ENCODE measurements at regions not wholly inside any gene's neighbourhood (a gene's known extent, or its start where the extent isn't known, plus 50 kb on each side); places are given as distances from the start of the nearest gene placed in this dataset.

DNA sequence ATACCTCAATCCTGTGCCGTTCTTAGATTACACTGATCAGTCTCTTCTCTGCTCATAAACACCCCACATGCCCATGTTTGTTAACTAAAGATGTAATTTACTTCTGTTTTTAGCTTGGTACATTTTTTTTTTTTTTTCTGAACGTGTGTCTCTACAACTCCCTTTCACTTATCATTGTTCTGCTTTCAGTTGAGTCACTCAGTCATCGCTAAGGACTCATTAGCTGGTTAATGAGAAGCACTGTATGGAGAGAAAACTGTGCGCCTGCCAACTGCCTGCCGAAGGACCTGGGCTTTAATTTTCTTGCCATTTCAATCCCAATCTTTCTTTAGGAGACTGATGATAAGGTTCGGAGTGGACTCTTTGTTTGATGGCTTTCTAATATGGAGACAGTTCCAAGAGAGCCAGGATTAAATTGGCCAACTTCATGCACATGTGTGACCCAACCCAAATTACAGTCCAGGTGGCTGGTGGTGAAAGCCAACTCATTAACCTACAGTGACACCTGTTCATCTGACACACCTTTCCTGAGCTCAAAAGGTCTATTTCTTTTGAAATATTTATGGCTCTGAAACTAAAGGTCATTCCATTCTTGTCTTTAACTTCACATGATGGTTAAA, 334.1 kb downstream of the BCKDHB start:
- Mint-ChIP-seq H3K4me3 (peak overlapping the region; percentile 42), H3K9me3 (no peaks in the 10 kb centered on the region), H3K27ac (peak overlapping the region; percentile 97), H3K4me1 (ENCODE audit: unreplicated experiment) (peaks cover 9% of the 10 kb centered on the region), H3K36me3 (peaks cover 4% of the 10 kb centered on the region), H3K27me3 (no peaks in the 10 kb centered on the region)
- no peak for TF ChIP-seq CTCF (conservative IDR thresholded peaks at IDR 0.05)
- no peak for DNase-seq (ENCODE audit: extremely low spot score, unreplicated experiment)

GRCh38 chr6:80439721-80440470, 333.4 kb downstream of the BCKDHB start:
- H3K36me3 Mint-ChIP-seq: peaks cover 4% of the 10 kb centered on the region
- peak overlapping the region; percentile 97 for H3K27ac Mint-ChIP-seq
- H3K4me1 Mint-ChIP-seq (ENCODE audit: unreplicated experiment): peaks cover 9% of the 10 kb centered on the region
- no peak for TF ChIP-seq CTCF (conservative IDR thresholded peaks at IDR 0.05)
- no peaks in the 10 kb centered on the region for H3K27me3 Mint-ChIP-seq
- no peak for DNase-seq (ENCODE audit: extremely low spot score, unreplicated experiment)
- no peaks in the 10 kb centered on the region for H3K9me3 Mint-ChIP-seq
- H3K4me3 Mint-ChIP-seq: peak overlapping the region; percentile 42

- H3K36me3 Mint-ChIP-seq: peaks cover 4% of the 10 kb centered on the region
- peak overlapping the region; percentile 97 for H3K27ac Mint-ChIP-seq
- peak overlapping the region; percentile 33 for H3K4me3 Mint-ChIP-seq
- peaks cover 10% of the 10 kb centered on the region for H3K4me1 Mint-ChIP-seq (ENCODE audit: unreplicated experiment)
- H3K27me3 Mint-ChIP-seq: no peaks in the 10 kb centered on the region
- DNase-seq (ENCODE audit: extremely low spot score, unreplicated experiment): no peak
- TF ChIP-seq CTCF (conservative IDR thresholded peaks at IDR 0.05): no peak
- no peaks in the 10 kb centered on the region for H3K9me3 Mint-ChIP-seq
Observed at GRCh38 chr6:80438772-80439171, 332.3 kb downstream of the BCKDHB start.

DNA sequence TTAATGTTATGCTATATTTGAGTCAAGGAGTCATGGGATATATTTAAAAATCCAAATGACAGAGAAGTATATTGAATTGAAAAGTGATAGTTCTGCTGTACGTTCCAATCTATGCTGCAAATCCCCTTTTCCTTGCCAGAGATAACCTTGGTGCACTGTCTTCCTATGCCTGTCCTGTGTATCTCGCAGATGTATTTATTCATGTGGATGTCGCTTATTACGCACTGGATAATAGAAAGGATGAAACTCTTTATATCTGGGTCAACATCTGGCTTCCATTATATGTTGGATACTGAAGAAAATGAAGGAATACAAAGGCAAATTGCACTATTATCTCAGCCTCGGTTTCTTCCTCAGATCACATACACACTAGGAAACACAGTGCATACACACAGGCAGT, 331.3 kb downstream of the BCKDHB start:
- Mint-ChIP-seq H3K27ac (peak overlapping the region; percentile 1), H3K36me3 (peaks cover 4% of the 10 kb centered on the region), H3K27me3 (no peaks in the 10 kb centered on the region), H3K9me3 (no peaks in the 10 kb centered on the region), H3K4me1 (ENCODE audit: unreplicated experiment) (peaks cover 12% of the 10 kb centered on the region), H3K4me3 (no peak overlapping the region)
- DNase-seq (ENCODE audit: extremely low spot score, unreplicated experiment): no peak
- no peak for TF ChIP-seq CTCF (conservative IDR thresholded peaks at IDR 0.05)

DNA sequence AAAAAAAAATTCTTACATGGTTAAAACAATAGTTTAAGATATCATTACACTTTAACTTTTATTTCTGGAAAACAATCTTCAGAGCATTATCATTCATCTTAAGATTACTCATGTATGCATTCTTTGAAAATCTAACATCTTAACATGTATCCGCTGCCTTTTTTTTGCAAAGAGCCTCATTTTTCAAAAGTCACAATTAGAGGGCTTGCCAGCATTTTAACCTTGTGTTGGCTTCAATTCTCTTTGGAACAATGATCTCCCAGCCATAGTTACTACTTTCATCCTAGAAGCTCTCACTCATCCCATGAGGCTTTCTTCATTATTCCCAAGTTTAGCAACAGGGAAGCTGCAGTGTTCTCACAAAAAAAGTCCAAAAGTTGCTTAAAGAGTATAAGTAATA, 330.8 kb downstream of the BCKDHB start:
- TF ChIP-seq CTCF (conservative IDR thresholded peaks at IDR 0.05): no peak
- H3K36me3 Mint-ChIP-seq: peaks cover under 1% of the 10 kb centered on the region
- peaks cover 12% of the 10 kb centered on the region for H3K4me1 Mint-ChIP-seq (ENCODE audit: unreplicated experiment)
- no peak for DNase-seq (ENCODE audit: extremely low spot score, unreplicated experiment)
- no peak overlapping the region for H3K27ac Mint-ChIP-seq
- H3K27me3 Mint-ChIP-seq: no peaks in the 10 kb centered on the region
- no peak overlapping the region for H3K4me3 Mint-ChIP-seq
- H3K9me3 Mint-ChIP-seq: no peaks in the 10 kb centered on the region
